ENCODE measurements at regions not wholly inside any gene's neighbourhood (a gene's known extent, or its start where the extent isn't known, plus 50 kb on each side); places are given as distances from the start of the nearest gene placed in this dataset.

GRCh38 chr2:145332210-145332898, 812.4 kb upstream of the ZEB2 start:
- H3K27me3 ChIP-seq: no peaks in the 10 kb centered on the region
- DNase-seq: no peak
- H3K4me3 ChIP-seq: no peak overlapping the region
- H3K27ac ChIP-seq: no peak overlapping the region
- intact Hi-C loops (cut with DNase I): no loop called here
- WGBS, 2 donors: 84 to 92% methylated on average over 7 of the region's 7 CpGs
- H3K36me3 ChIP-seq: no peaks in the 10 kb centered on the region
- no peaks in the 10 kb centered on the region for H3K9me3 ChIP-seq
- no peak for TF ChIP-seq POLR2AphosphoS5 (IDR thresholded peaks at IDR 0.05)
- TF ChIP-seq POLR2A (IDR thresholded peaks at IDR 0.05): no peak
- no peak for TF ChIP-seq EP300 (IDR thresholded peaks at IDR 0.05)
- TF ChIP-seq CTCF (IDR thresholded peaks at IDR 0.05): no peak
- H3K4me1 ChIP-seq: no peaks in the 10 kb centered on the region

GRCh38 chr2:145329971-145330370, 810.1 kb upstream of the ZEB2 start:
- TF ChIP-seq POLR2AphosphoS5 (IDR thresholded peaks at IDR 0.05): no peak
- no peak for TF ChIP-seq POLR2A (IDR thresholded peaks at IDR 0.05)
- no peak for TF ChIP-seq EP300 (IDR thresholded peaks at IDR 0.05)
- TF ChIP-seq CTCF (IDR thresholded peaks at IDR 0.05): no peak
- no peak for DNase-seq
- Histone ChIP-seq H3K36me3 (no peaks in the 10 kb centered on the region), H3K27ac (no peak overlapping the region), H3K4me1 (no peaks in the 10 kb centered on the region), H3K9me3 (no peaks in the 10 kb centered on the region), H3K4me3 (no peak overlapping the region), H3K27me3 (no peaks in the 10 kb centered on the region)
- intact Hi-C loops (cut with DNase I): no loop called here
- 43 to 93% methylated on average over 1 of the region's 1 CpG for WGBS, 2 donors

GRCh38 chr2:145325485-145325884, 805.6 kb upstream of the ZEB2 start:
- Histone ChIP-seq H3K9me3 (no peaks in the 10 kb centered on the region), H3K36me3 (no peaks in the 10 kb centered on the region), H3K4me3 (no peak overlapping the region), H3K4me1 (no peaks in the 10 kb centered on the region), H3K27ac (no peak overlapping the region), H3K27me3 (no peaks in the 10 kb centered on the region)
- intact Hi-C loops (cut with DNase I): no loop called here
- TF ChIP-seq POLR2A (IDR thresholded peaks at IDR 0.05): no peak
- no peak for TF ChIP-seq CTCF (IDR thresholded peaks at IDR 0.05)
- no peak for TF ChIP-seq EP300 (IDR thresholded peaks at IDR 0.05)
- TF ChIP-seq POLR2AphosphoS5 (IDR thresholded peaks at IDR 0.05): no peak
- 73 to 81% methylated on average over 4 of the region's 4 CpGs for WGBS, 2 donors
- no peak for DNase-seq

GRCh38 chr2:145324748-145325147, 804.8 kb upstream of the ZEB2 start:
- 55 to 82% methylated on average over 1 of the region's 1 CpG for WGBS, 2 donors
- Histone ChIP-seq H3K27ac (no peak overlapping the region), H3K4me1 (no peaks in the 10 kb centered on the region), H3K27me3 (no peaks in the 10 kb centered on the region), H3K9me3 (no peaks in the 10 kb centered on the region), H3K4me3 (no peak overlapping the region), H3K36me3 (no peaks in the 10 kb centered on the region)
- TF ChIP-seq POLR2A (IDR thresholded peaks at IDR 0.05) (no peak), POLR2AphosphoS5 (IDR thresholded peaks at IDR 0.05) (no peak), EP300 (IDR thresholded peaks at IDR 0.05) (no peak), CTCF (IDR thresholded peaks at IDR 0.05) (no peak)
- intact Hi-C loops (cut with DNase I): no loop called here
- no peak for DNase-seq

- H3K27me3 ChIP-seq: no peaks in the 10 kb centered on the region
- no peaks in the 10 kb centered on the region for H3K9me3 ChIP-seq
- no peak overlapping the region for H3K27ac ChIP-seq
- DNase-seq: no peak
- no peak overlapping the region for H3K4me3 ChIP-seq
- H3K4me1 ChIP-seq: no peaks in the 10 kb centered on the region
- TF ChIP-seq POLR2A (IDR thresholded peaks at IDR 0.05) (no peak), EP300 (IDR thresholded peaks at IDR 0.05) (no peak), CTCF (IDR thresholded peaks at IDR 0.05) (no peak), POLR2AphosphoS5 (IDR thresholded peaks at IDR 0.05) (no peak)
- WGBS, 2 donors: 39 to 40% methylated on average over 2 of the region's 2 CpGs
- no peaks in the 10 kb centered on the region for H3K36me3 ChIP-seq
- intact Hi-C loops (cut with DNase I): no loop called here
Observed at GRCh38 chr2:145323512-145323911, 803.6 kb upstream of the ZEB2 start.

Measured in sigmoid colon (tissue), 6 donors.